ENCODE measurements at regions not wholly inside any gene's neighbourhood (a gene's known extent, or its start where the extent isn't known, plus 50 kb on each side); places are given as distances from the start of the nearest gene placed in this dataset.

- Histone ChIP-seq H3K27ac (ENCODE audit: low read length) (no peak overlapping the region), H3K4me2 (ENCODE audit: low read length) (no peak overlapping the region), H3K27me3 (ENCODE audit: low read depth, low read length) (no peaks in the 10 kb centered on the region), H3K9me3 (ENCODE audit: insufficient read depth, low read length) (no peaks in the 10 kb centered on the region), H3K36me3 (replicated peaks; ENCODE audit: low read depth, low read length) (no peaks in the 10 kb centered on the region), H4K20me1 (ENCODE audit: insufficient read depth, low read length) (no peaks in the 10 kb centered on the region), H3K4me1 (ENCODE audit: low read length) (no peaks in the 10 kb centered on the region), H2AFZ (ENCODE audit: low read depth, low read length) (no peak overlapping the region), H3K79me2 (ENCODE audit: low read length) (no peaks in the 10 kb centered on the region), H3K9ac (ENCODE audit: low read length) (no peak overlapping the region), H3K4me3 (ENCODE audit: low read length) (no peak overlapping the region)
- TF ChIP-seq EZH2phosphoT487 (IDR thresholded peaks at IDR 0.05; ENCODE audit: low read depth), result no peak
- TF ChIP-seq CTCF (IDR thresholded peaks at IDR 0.05; ENCODE audit: low read depth, low read length), result no peak
These were observed 136.0 kb downstream of the GDAP2 start for GRCh38 chr1:117793413-117793812.

- Histone ChIP-seq H3K36me3 (replicated peaks; ENCODE audit: low read depth, low read length) (no peaks in the 10 kb centered on the region), H3K4me3 (ENCODE audit: low read length) (no peak overlapping the region), H3K9ac (ENCODE audit: low read length) (no peak overlapping the region), H3K27me3 (ENCODE audit: low read depth, low read length) (no peaks in the 10 kb centered on the region), H3K4me1 (ENCODE audit: low read length) (no peaks in the 10 kb centered on the region), H3K27ac (ENCODE audit: low read length) (no peak overlapping the region), H2AFZ (ENCODE audit: low read depth, low read length) (no peak overlapping the region), H3K9me3 (ENCODE audit: insufficient read depth, low read length) (no peaks in the 10 kb centered on the region), H3K4me2 (ENCODE audit: low read length) (no peak overlapping the region), H4K20me1 (ENCODE audit: insufficient read depth, low read length) (no peaks in the 10 kb centered on the region), H3K79me2 (ENCODE audit: low read length) (no peaks in the 10 kb centered on the region)
- TF ChIP-seq EZH2phosphoT487 (IDR thresholded peaks at IDR 0.05; ENCODE audit: low read depth) (no peak), CTCF (IDR thresholded peaks at IDR 0.05; ENCODE audit: low read depth, low read length) (no peak)
These were observed 135.3 kb downstream of the GDAP2 start for GRCh38 chr1:117794073-117794472.

- Histone ChIP-seq H3K36me3 (replicated peaks; ENCODE audit: low read depth, low read length) (no peaks in the 10 kb centered on the region), H4K20me1 (ENCODE audit: insufficient read depth, low read length) (no peaks in the 10 kb centered on the region), H3K4me2 (ENCODE audit: low read length) (no peak overlapping the region), H3K4me1 (ENCODE audit: low read length) (no peaks in the 10 kb centered on the region), H3K9ac (ENCODE audit: low read length) (no peak overlapping the region), H3K9me3 (ENCODE audit: insufficient read depth, low read length) (no peaks in the 10 kb centered on the region), H3K27ac (ENCODE audit: low read length) (no peak overlapping the region), H3K27me3 (ENCODE audit: low read depth, low read length) (no peaks in the 10 kb centered on the region), H3K4me3 (ENCODE audit: low read length) (no peak overlapping the region), H2AFZ (ENCODE audit: low read depth, low read length) (no peak overlapping the region), H3K79me2 (ENCODE audit: low read length) (no peaks in the 10 kb centered on the region)
- TF ChIP-seq EZH2phosphoT487 (IDR thresholded peaks at IDR 0.05; ENCODE audit: low read depth) (no peak), CTCF (IDR thresholded peaks at IDR 0.05; ENCODE audit: low read depth, low read length) (no peak)
These were observed 134.2 kb downstream of the GDAP2 start for GRCh38 chr1:117795190-117795589.

- H3K9me3 ChIP-seq (ENCODE audit: insufficient read depth, low read length), result no peaks in the 10 kb centered on the region
- no peaks in the 10 kb centered on the region for H3K4me1 ChIP-seq (ENCODE audit: low read length)
- no peak for TF ChIP-seq CTCF (IDR thresholded peaks at IDR 0.05; ENCODE audit: low read depth, low read length)
- no peak for TF ChIP-seq EZH2phosphoT487 (IDR thresholded peaks at IDR 0.05; ENCODE audit: low read depth)
- H3K36me3 ChIP-seq (replicated peaks; ENCODE audit: low read depth, low read length), result no peaks in the 10 kb centered on the region
- H3K27me3 ChIP-seq (ENCODE audit: low read depth, low read length), result no peaks in the 10 kb centered on the region
- no peak overlapping the region for H3K4me3 ChIP-seq (ENCODE audit: low read length)
- no peaks in the 10 kb centered on the region for H3K79me2 ChIP-seq (ENCODE audit: low read length)
- H3K4me2 ChIP-seq (ENCODE audit: low read length), result no peak overlapping the region
- H2AFZ ChIP-seq (ENCODE audit: low read depth, low read length), result no peak overlapping the region
- no peaks in the 10 kb centered on the region for H4K20me1 ChIP-seq (ENCODE audit: insufficient read depth, low read length)
- no peak overlapping the region for H3K9ac ChIP-seq (ENCODE audit: low read length)
- no peak overlapping the region for H3K27ac ChIP-seq (ENCODE audit: low read length)
These were observed 133.6 kb downstream of the GDAP2 start for GRCh38 chr1:117795792-117796191.

Data from OCI-LY3 (cell line).